ENCODE measurements at regions not wholly inside any gene's neighbourhood (a gene's known extent, or its start where the extent isn't known, plus 50 kb on each side); places are given as distances from the start of the nearest gene placed in this dataset.

DNA sequence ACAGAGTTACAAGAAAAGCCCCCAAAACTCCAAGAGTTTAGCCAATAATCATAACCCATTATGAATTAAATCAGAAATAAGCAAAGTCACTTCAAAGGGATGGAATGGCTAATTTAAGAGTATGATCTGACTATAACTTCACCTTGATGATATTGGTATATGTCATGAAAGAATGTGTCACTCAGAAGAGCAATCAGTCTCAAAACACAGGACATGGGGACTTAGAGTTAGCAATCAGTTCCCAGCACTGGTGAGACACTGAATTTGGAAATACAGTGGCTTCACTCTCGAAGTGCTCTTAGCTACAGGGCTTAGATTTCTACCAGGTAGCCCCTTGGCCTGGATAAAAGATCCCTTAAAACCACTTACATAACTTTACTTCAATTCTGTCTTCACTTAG is 65.7 kb upstream of the EXOC1L start:
- ChIA-PET POLR2A (no interaction called here), CTCF (no interaction called here)
- Histone ChIP-seq H3K27me3 (ENCODE audit: control insufficient read depth, insufficient read depth, low read length) (no peaks in the 10 kb centered on the region), H3K36me3 (ENCODE audit: control insufficient read depth, insufficient read depth, low read length) (no peaks in the 10 kb centered on the region), H3K4me3 (ENCODE audit: low read depth, low read length) (no peak overlapping the region)
- no peak for DNase-seq (ENCODE audit: low read depth)
- TF ChIP-seq, protein P1, sequence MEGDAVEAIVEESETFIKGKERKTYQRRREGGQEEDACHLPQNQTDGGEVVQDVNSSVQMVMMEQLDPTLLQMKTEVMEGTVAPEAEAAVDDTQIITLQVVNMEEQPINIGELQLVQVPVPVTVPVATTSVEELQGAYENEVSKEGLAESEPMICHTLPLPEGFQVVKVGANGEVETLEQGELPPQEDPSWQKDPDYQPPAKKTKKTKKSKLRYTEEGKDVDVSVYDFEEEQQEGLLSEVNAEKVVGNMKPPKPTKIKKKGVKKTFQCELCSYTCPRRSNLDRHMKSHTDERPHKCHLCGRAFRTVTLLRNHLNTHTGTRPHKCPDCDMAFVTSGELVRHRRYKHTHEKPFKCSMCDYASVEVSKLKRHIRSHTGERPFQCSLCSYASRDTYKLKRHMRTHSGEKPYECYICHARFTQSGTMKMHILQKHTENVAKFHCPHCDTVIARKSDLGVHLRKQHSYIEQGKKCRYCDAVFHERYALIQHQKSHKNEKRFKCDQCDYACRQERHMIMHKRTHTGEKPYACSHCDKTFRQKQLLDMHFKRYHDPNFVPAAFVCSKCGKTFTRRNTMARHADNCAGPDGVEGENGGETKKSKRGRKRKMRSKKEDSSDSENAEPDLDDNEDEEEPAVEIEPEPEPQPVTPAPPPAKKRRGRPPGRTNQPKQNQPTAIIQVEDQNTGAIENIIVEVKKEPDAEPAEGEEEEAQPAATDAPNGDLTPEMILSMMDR (IDR thresholded peaks at IDR 0.05; ENCODE audit: insufficient read depth, low read depth, low read length), result no peak

DNA sequence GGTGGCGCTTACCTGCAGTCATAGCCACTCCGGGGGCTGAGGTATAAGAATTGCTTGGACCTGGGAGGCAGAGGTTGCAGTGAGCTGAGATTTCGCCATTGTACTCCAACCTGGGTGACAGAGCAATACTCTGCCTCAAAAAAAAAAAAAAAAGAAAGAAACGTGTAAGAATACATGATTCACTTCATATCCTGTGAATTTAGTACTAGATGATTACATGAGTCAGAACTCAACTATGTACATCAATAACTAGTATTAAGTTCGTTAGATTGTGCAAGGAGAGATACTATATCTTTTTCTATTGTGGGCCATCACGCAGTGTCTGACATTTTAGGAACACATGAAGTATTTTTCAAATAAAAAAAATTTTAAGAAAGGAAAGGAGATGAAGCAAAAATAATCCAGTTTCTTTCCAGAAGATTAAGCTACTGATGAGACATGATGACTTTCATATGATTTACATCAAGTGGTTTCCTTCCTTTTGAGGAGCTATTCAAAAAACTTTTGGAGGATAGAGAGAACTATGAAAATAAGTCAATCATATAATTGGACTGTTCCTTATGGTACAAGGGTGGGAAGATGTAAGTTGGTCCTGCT is 64.7 kb upstream of the EXOC1L start:
- no peak for DNase-seq (ENCODE audit: low read depth)
- Histone ChIP-seq H3K36me3 (ENCODE audit: control insufficient read depth, insufficient read depth, low read length) (no peaks in the 10 kb centered on the region), H3K4me3 (ENCODE audit: low read depth, low read length) (no peak overlapping the region), H3K27me3 (ENCODE audit: control insufficient read depth, insufficient read depth, low read length) (no peaks in the 10 kb centered on the region)
- POLR2A ChIA-PET, result no interaction called here
- TF ChIP-seq, protein P1 (IDR thresholded peaks at IDR 0.05; ENCODE audit: insufficient read depth, low read depth, low read length), result no peak
- CTCF ChIA-PET, result no interaction called here

DNA sequence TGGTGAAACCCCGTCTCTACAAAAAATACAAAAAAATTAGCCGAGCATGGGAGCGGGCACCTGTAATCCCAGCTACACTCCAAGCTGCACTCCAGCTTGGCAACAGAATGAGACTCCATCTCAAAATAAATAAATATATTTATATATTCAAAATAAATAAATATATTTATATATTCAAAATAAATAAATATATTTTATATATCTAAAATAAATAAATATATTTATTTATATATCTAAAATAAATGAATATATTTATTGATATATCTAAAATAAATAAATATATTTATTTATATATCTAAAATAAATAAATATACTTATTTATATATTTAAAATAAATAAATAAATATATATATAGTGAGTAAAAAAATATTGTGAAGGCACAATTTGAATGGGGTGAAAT is 63.4 kb upstream of the EXOC1L start:
- no peak for DNase-seq (ENCODE audit: low read depth)
- Histone ChIP-seq H3K36me3 (ENCODE audit: control insufficient read depth, insufficient read depth, low read length) (no peaks in the 10 kb centered on the region), H3K4me3 (ENCODE audit: low read depth, low read length) (no peak overlapping the region), H3K27me3 (ENCODE audit: control insufficient read depth, insufficient read depth, low read length) (no peaks in the 10 kb centered on the region)
- POLR2A ChIA-PET, result no interaction called here
- CTCF ChIA-PET, result no interaction called here
- TF ChIP-seq, protein P1 (IDR thresholded peaks at IDR 0.05; ENCODE audit: insufficient read depth, low read depth, low read length), result no peak

DNA sequence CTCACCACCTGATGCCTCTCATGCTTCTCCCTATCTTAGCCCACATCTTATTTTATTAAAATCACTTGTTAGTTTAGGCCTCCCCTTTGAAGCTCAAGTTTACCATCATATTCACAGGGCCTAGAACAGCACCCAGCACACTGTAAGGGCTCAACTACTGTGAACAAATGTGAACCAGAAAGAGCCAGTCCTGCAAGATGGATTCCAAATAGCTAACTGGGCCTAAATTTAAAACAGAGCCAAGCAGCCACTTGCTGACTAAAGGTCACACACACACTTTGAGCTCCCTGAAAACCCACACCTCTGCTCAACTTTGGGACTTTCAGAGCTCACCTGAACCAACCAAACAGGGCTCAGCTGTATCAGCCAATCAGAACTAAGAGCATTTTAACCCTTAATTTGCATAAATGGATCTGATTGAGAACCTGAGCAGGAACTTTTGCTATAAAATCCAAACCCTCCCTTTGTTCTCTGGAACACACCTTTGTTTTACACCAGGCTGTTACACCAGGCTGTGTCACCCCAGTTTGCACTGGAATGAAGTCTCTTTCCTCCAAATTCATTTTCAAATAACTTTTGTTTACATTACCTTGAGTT is 62.1 kb upstream of the EXOC1L start:
- POLR2A ChIA-PET, result no interaction called here
- no peak for DNase-seq (ENCODE audit: low read depth)
- Histone ChIP-seq H3K4me3 (ENCODE audit: low read depth, low read length) (no peak overlapping the region), H3K36me3 (ENCODE audit: control insufficient read depth, insufficient read depth, low read length) (no peaks in the 10 kb centered on the region), H3K27me3 (ENCODE audit: control insufficient read depth, insufficient read depth, low read length) (no peaks in the 10 kb centered on the region)
- CTCF ChIA-PET, result no interaction called here
- TF ChIP-seq, protein P1 (IDR thresholded peaks at IDR 0.05; ENCODE audit: insufficient read depth, low read depth, low read length), result no peak

DNA sequence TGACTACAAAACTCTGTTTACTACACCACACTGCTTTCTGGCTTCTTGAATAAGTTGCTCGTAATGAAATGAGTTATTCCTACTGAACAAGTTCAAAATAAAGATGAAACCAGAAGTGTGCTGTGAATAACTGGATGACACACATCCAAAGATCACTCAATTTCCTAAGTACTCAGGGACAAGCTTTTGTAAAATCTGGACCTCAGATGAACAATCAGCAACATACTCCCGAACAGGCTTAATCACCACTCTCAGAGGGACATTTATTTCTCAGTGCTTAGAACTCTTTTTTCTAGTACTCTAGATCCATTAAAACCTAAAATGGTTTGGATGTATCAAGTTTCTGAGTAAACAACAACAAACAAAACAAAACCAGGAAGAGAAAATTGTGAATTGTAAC is 61.5 kb upstream of the EXOC1L start:
- DNase-seq (ENCODE audit: low read depth), result no peak
- TF ChIP-seq, protein P1 (IDR thresholded peaks at IDR 0.05; ENCODE audit: insufficient read depth, low read depth, low read length), result no peak
- CTCF ChIA-PET, result interaction anchor here (0.7 kb wide), 1 partner anchor 9 kb away, joined by 3 read pairs; no protein-coding TSS in a partner anchor

More for the DNA sequence above, 61.5 kb upstream of the EXOC1L start:
- Histone ChIP-seq H3K36me3 (ENCODE audit: control insufficient read depth, insufficient read depth, low read length) (no peaks in the 10 kb centered on the region), H3K4me3 (ENCODE audit: low read depth, low read length) (no peak overlapping the region), H3K27me3 (ENCODE audit: control insufficient read depth, insufficient read depth, low read length) (no peaks in the 10 kb centered on the region)
- POLR2A ChIA-PET, result no interaction called here
